COR-L47 (cell line): ENCODE measurements at regions not wholly inside any gene's neighbourhood (a gene's known extent, or its start where the extent isn't known, plus 50 kb on each side); places are given as distances from the start of the nearest gene placed in this dataset.
"Not testable (repeated sequence)": the region's sequence is repeated elsewhere in the genome, so short reads cannot be mapped to it uniquely, and the experiment has no call there.

Experiments used
- DNase-seq: peaks from one replicate; lab custom pipeline; 2025; lab: John Stamatoyannopoulos, UW

DNA sequence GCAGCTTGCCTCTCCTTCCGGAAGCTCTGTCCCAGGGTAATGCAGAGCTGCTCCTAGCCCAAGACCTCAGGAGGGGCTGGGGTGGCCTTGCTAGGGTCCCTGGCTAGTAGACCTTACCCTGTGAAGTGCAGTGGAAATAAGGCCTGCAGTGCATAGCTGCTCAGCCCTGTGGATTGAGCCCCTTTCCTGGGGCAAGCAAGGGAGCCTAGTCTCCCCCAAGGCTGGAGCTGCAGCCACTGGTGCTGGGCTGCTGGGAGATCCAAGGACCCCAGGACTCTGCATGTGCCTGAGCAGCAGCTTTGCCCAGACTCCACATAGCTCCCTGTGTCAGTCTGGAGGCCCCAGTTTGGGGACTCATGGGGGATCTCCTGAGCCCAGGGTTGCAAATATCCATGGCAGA lies 57.9 kb downstream of the FANCF start:
- no peak for DNase-seq

DNA sequence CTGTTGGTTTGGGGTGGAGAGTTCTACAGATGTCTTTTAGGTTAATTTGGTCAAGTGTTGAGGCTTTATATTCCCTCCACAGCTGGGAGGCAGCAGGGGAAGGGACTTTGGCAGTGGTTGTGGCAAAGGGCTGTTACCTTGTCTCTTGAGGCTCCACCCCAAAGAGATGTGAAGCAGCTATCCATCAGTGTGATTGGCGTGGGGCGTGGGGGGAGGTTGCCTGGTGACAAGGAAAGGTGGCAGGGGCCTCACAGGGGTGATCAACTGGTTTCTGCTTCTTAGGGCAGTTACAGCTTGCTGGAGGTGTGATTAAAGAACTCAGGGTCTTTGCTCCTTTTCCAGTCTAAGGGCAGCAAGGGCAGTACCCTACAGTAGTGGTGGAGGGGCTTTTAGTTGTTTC lies 59.3 kb downstream of the FANCF start:
- no peak for DNase-seq

DNA sequence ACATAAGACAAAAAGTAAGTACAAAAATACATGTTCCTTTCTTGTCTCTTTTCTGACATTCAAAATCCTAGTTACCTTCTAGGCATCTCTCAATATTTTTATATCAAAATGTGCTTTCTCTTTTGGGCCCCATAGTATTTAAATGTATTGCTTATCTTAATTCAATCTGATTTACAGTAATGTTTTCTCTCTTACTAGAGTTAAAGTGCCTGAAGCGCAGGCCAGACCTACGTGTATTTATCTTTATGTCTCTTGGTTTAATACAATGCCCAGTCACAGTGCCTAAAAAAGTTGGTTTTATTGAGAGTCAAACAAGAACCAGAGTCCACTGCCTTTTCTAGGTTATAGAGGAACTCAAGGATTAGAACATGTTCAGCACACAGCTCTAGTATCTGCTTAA lies 64.3 kb downstream of the FANCF start:
- DNase-seq = no peak

DNA sequence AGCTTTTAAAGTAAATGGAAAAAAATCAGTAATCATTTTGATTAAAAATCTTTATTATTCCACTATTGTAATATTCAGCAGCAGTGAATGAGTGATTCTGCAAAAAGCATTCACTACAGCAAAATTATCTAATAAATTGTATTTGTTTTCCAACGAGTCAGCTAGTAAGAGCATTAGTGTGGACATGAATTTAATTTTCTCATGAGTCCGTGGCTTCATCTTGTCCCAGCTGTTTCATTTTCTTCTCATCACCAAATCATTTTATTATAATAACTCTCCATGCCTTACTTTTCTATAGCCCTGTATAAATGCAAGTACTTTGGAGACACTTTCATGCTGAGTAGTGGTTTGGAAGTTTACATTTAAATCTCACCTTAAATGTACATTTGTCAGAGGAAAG lies 66.2 kb downstream of the FANCF start:
- no peak for DNase-seq

DNA sequence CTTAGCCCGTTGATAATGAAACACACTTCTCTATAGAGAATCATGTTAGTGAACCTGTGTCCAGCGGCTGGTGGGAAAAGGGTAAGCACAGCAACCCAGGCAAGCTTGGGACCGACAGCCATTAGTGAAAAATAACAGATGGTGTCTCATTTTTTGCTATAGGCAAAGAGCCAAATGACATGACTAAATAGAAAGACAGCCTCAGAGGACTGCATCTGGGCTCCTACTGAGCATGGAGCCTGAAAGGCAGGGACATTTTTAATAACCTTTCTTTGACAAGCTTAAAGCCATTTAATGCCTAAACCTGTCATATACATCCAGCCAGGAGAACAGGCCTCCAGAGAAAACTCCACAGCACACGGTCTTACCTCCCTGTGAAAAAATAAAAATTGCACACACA lies 67.0 kb downstream of the FANCF start:
- DNase-seq = no peak

DNA sequence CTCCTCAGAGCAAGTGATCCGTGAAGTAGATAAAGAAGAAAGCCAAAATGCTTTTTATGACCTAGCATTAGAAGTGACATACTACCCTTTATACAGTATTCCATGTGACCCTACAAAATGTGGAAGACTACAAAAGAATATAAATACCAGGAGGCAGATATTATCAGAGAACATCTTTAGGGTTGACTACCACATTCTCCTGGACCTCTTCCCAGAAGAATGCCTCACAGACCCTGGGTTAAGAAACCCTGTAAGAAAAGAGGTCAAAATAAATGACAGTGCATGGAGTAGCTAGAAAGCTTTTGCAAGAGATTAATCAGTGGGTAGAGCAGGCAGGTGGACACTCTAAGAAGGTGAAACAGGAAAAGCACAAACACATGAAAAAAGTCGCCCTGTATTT lies 69.2 kb downstream of the FANCF start:
- no peak for DNase-seq

DNA sequence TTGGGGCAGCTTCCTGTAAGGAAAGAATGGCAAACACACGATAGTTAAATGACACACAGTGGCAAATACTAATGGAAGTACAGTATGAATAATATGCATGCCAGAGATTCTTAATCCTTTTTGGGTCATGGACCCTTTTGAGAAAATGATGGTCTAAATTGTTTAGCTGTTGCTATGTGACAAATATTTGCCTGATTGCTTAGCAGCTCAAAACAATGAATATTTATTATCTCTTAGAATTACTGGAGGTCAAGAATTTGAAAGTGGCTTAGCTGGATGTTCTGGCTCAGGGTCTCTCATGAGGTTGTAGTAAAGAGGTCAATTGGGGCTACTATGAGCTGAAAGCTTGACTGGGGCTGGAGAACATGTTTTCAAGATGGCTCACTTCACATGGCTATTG lies 69.7 kb downstream of the FANCF start:
- no peak for DNase-seq

DNA sequence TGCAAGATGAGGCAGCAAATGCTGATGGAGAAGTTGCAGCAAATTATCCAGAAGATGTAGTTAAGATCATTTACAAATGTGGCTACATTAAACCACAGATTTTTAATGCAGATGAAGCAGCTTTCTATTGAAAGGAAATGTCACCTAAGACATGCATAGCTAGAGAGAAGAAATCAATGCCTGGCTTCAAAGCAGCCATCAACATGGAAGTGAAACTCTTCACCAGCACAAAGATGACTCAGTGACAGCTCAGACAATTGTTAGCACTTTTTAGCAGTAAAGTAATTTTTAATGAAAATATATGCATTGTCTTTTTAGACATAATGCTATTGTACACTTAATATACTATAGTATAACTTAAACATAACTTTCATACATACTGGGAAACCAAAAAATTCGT lies 71.4 kb downstream of the FANCF start:
- no peak for DNase-seq

DNA sequence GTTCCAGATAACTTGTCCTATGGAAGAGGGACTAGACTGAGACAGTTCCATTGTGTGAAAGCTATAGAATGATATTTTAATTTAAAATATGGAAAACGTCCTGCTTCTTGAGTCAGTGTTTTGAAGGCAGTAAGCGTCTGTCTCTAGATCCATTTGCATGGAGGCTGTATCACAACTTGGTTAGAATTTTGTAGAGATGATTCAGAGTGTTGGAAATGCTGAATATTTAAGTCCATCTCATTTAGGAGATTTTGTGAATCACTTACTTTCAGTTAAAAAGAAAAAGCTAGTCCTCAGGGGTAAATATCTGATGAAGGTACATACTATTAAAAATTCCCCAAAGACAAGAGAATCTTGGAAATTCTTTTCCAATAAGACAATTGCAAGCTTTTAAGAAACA lies 72.7 kb downstream of the FANCF start:
- no peak for DNase-seq

DNA sequence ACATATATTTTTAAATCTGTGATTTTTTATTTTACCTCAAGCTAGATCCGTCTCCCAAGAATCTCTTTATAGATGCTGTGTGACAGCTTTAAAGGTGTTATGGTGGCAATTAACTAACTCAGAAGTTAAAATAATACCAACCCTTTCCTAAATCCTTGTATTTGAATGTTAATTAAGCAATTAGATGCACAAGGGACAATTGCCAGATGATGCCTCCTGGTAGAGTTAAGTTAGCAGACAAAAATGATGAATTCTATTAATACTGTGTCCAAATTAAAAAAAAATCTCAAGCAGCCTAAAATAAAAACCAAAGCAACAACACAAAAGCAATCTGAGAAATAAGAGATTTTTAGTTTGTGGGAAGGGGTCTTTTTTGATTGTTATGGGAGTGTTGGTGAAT lies 78.9 kb downstream of the FANCF start:
- no peak for DNase-seq

DNA sequence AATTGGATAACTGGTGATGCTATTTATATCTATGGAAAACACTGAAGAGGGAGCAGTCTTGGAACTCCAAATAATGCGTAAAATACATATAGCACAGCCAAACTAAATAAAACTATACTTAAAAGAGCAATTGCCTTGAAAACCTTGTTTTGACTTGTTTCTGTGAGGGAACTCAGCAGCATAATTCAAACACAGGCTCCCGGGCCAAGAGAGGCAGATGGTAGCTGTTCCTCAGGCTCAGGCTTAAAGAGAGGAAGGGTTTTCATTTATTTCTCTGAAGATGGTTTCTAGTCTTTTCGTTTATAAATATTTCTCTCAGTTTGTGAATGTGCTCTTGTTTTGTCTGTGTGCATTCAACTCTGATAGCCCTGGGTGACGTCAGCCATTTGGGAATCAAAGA lies 82.4 kb downstream of the FANCF start:
- DNase-seq = no peak

DNA sequence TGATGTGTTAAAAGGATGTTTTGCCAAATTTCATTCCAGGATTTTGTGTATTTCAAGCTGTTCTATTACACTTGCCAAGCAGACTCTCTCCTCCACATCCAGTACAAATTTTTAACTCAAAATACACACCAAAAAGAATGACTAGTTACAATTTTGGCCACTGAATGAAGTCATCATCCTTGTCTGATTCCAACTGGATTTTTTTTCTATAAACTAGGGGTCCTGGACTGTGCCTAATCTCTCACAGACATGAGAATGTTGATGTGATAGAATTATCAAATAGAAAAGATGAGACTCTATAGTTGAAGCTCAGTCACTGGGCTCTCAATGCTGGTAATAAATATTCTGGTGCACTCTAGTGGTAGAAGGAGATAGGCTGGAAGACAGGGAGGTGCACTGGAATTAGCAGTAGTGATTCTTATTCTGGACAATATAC lies 85.8 kb downstream of the FANCF start:
- DNase-seq = peak; percentile 21

DNA sequence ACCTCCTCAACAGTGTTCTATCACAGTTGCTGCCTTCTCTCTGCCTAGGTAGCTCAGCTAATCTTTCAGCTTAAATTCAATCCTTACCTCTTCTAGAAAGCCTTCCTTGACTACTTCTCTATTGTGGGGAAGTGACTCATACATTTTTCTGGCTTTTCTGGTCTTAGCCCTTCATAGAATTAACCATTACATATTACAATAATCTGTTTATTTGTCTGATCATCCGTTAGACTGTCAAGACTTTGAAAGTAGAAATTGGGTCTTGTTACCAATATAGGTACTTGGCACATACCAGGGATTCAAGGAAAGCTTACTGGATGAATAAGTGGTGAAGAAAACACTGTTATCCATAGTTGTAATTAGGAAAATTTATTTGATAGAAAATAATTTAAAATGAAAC lies 89.6 kb downstream of the FANCF start:
- DNase-seq = no peak

DNA sequence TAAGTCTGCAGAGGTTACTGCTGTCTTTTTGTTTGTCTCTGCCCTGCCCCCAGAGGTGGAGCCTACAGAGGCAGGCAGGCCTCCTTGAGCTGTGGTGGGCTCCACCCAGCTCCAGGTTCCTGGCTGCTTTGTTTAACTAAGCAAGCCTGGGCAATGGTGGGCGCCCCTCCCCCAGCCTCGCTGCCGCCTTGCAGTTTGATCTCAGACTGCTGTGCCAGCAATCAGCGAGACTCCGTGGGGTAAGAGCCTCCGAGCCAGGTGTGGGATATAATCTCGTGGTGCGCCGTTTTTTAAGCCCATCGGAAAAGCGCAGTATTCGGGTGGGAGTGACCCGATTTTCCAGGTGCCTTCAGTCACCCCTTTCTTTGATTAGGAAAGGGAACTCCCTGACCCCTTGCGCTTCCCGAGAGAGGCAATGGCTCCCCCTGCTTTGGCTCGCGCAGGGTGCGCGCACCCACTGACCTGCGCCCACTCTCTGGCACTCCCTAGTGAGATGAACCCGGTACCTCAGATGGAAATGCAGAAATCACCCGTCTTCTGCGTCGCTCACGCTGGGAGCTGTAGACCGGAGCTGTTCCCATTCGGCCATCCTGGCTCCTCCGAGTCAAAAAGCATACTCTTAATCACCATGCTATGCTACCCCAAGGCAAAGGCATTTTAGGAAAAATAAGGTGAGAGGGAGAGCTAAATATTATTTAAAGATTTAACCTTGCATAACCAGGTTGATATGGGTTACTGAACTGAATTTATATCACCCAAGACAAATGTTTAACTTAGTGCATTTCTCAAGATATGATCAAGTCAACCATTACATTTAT lies 96.8 kb downstream of the FANCF start:
- DNase-seq = not testable (repeated sequence)

DNA sequence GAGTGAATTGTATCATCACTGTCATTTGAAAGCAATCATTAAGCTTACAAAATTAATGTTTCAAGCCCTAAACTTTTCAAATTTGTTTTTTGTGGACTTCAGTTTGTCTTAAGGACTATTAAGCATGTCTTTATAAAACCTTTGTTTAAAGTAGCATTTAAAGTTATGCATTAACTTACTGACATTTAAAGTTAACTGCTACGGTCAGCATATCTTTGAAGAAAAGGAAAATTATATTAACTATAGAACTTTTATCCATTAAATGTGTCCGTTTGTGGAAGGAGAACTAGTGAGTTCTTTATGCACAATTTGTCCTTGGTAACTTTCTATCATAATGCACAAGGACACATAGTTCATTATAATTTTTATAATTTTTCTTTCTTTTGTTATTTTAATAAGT lies 103.4 kb downstream of the FANCF start:
- no peak for DNase-seq

DNA sequence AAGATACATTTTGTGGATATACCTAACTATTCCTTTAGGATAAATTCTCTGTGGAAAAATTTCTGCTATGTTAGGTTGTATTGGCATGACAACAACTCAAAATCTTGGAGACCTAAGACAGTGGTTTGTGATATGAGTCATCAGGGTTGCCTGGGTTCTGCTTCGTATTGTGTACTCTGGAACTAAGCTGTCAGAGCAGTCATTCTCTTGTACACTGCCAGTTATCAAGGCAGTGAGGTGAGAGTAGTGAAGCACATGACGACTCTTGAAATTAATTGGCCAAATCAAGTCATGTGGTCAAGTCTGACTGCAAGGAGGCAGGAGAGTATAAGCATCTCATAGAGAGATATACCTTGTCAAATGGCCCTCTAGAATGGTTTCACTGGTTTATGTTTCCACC lies 104.4 kb downstream of the FANCF start:
- no peak for DNase-seq

DNA sequence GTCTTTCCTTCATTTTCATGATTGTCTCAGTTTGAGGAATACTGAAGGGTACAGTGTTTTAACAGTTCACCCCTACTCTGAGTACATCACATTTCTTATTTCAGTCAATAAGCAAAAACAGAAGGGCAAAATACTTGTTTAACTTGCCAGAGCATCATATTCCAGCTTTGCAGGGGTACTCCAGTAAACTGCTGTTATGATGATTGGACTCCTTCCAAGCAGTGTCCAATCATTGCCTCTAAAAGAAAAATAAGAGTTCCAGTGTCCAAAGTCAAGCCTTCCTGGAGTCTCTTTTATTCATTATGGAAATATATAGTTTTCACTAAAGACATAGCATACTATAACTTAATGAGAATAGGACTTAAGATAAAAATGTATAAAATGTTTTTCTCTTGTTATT lies 105.1 kb downstream of the FANCF start:
- DNase-seq = no peak

DNA sequence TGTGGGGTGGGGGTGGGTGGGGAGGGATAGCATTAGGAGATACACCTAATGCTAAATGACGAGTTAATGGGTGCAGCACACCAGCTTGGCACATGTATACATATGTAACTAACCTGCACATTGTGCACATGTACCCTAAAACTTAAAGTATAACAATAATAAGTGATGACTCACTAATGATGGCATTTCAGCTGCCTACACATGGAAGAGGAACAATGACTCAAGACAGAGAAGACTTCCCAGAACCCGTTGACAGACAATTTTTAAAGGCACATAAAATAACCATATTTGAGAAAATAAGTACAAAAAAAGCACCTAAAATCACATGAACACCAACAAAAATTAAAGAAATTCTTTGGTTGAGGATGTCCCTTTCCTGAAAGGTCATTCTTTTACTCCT lies 107.3 kb downstream of the FANCF start:
- DNase-seq = not testable (repeated sequence)

DNA sequence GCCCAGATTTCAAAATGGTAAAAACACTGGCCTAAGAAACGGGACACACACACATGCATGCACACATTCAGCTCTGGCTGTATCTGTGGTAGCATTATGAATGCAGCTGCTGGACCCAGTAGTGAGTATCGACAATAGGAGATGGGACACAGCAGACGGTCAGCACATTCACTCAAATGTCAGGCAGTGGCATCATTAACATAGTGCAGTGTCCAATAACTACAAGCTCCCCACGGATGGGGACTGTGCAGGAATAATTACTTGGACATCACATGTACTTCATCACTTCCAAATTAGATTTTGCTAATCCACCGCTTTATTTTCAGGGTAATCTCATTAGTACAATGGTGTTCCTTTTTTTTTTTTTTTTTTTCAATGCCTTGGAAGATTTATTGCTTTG lies 109.5 kb downstream of the FANCF start:
- no peak for DNase-seq

DNA sequence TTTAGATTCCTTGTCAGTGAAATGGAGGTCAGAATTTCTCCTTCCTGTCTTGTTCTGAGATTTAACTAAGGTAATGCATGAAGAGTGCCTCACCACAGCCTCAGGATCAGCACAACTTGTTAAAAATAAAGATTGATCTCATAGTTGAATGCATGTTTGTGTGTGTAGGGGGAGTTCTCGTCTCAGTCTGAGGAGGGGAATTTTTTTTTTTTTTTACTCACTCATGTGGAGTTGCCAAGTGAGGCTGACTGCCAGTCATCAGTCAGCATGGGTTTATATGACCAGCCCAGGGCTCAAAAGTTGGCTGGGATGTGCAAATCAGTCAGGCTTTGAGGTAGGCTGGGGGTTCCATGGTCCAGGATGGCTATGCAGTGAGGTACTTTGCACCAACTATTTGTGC lies 113.2 kb downstream of the FANCF start:
- no peak for DNase-seq

DNA sequence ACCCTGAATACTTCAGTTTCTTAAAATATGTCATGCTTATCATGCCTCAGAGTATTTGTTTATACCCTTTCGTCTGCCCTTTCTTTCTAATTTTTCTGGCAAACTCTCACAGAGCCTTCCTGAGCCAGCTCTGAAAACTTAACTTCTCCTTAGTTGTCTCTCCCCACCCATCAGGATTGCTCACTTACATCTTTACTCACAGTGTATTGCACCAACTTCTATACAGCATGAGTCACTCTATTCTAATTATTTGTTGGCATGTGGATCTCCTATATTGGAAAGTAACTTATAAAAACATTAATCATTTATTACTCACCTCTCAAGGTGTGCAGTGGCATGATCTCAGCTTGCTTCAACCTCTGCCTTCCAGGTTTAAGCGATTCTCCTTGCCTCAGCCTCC lies 114.9 kb downstream of the FANCF start:
- no peak for DNase-seq

DNA sequence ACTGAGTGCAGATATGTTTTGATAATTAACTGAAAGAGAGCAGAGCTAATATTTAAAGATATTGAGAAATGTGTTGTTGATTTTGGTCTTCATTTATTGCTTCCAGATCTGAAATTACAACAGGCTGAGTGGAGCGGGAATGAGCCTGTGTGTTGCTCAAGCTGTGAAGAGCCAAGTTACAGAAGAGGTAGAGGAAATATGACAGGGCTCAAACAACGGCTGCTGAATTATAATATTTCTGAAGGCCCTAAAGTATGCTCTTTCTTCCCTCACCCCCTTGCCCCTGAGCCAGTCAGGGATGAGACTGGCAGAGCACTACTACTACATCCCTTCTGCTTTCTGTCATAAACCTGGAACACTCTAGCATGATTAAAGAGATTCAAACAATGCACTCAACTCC lies 115.6 kb downstream of the FANCF start:
- DNase-seq = no peak

DNA sequence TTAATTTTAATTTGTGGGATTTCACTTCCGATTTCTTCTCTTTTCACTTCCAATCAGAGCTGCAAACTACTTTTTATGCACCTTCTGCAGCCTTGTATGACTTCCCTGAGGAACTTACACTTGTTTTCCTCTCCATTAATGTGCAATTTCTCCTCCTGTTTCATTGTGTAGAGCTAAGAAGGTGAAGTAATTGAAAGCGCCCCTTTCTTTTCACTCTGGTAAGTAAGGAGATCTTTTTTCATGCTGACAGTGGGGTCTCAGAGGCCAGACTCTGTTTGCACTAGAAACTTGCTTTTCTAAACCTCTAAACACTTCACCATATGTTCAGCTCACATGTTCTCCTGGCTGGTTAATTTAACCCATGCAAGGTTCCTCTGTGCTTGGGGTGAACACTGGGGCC lies 117.0 kb downstream of the FANCF start:
- no peak for DNase-seq

DNA sequence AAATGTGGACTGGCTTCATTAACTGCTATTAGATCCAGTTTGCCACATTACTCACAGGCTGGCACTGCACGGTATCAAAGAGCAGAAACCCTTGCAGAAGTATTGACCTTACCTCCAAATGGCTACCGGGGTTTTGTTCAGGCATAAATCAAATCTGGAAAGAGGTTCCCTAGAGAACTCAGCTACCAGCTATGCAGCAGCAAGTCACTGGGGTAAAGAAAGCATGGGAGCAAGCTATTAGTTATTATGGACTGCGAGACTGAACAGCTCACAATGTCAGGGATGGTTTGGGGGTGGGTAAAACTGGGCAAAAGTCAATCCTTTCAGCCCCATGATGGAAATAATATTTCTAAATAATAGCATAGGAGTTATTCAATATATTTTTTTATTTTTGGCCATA lies 128.1 kb downstream of the FANCF start:
- DNase-seq = no peak
